Epithelial cell of prostate (primary cell): ENCODE measurements at regions not wholly inside any gene's neighbourhood (a gene's known extent, or its start where the extent isn't known, plus 50 kb on each side); places are given as distances from the start of the nearest gene placed in this dataset.

Experiments used
- DNase-seq: peaks from one replicate; pipeline ENCODE4 v3.0.0-alpha.2; 2011; ENCODE audit warnings: low read depth, low spot score
- H3K27ac ChIP-seq: fragments of 450-650 bp; 2 replicates; pipeline ENCODE4 v1.5.1; 2017; ENCODE audit warnings: mild to moderate bottlenecking

- H3K27ac ChIP-seq: no peak overlapping the region
- DNase-seq: no peak
Measured at GRCh38 chr2:80703532-80703931, 399.0 kb upstream of the LRRTM1 start.

GRCh38 chr2:80700961-80701360 lies 396.4 kb upstream of the LRRTM1 start:
- H3K27ac ChIP-seq: no peak overlapping the region
- DNase-seq: no peak
